Loucy (cell line): ENCODE measurements at regions not wholly inside any gene's neighbourhood (a gene's known extent, or its start where the extent isn't known, plus 50 kb on each side); places are given as distances from the start of the nearest gene placed in this dataset.

ENCODE experiments used
- H2AFZ ChIP-seq: fragments of 200-600 bp; sonication (generic); 2 replicates; pipeline ENCODE4 v1.6.0; 2016; ENCODE audit warnings: antibody characterized with exemption, mild to moderate bottlenecking, low read length, moderate library complexity
- H3F3A ChIP-seq: fragments of 200-600 bp; 2 replicates; pipeline ENCODE4 v1.6.0; 2016; ENCODE audit warnings: antibody characterized with exemption, low read depth, mild to moderate bottlenecking
- H3K27me3 ChIP-seq: fragments of 200-600 bp; sonication (generic); 2 replicates; pipeline ENCODE4 v1.6.1; 2014; ENCODE audit warnings: low read length, mild to moderate bottlenecking; ENCODE audit not compliant: insufficient read depth, poor library complexity, severe bottlenecking
- H3K36me3 ChIP-seq: fragments of 200-600 bp; sonication (generic); 2 replicates; pipeline ENCODE4 v1.6.1; 2016; ENCODE audit warnings: low read length; ENCODE audit not compliant: insufficient read depth
- H3K4me1 ChIP-seq: fragments of 200-600 bp; sonication (generic); 2 replicates; pipeline ENCODE4 v1.5.1; 2014; ENCODE audit warnings: low read length, mild to moderate bottlenecking; ENCODE audit not compliant: insufficient read depth, poor library complexity, severe bottlenecking
- H3K4me2 ChIP-seq: fragments of 200-600 bp; sonication (generic); 2 replicates; pipeline ENCODE4 v1.6.0; 2014; ENCODE audit warnings: antibody characterized with exemption, low read length, low read depth, mild to moderate bottlenecking; ENCODE audit not compliant: poor library complexity, severe bottlenecking
- H3K4me3 ChIP-seq: fragments of 200-600 bp; sonication (generic); 2 replicates; pipeline ENCODE4 v1.5.1; 2014; ENCODE audit warnings: low read length, mild to moderate bottlenecking, mixed read lengths; ENCODE audit not compliant: poor library complexity, severe bottlenecking
- H3K79me2 ChIP-seq: fragments of 200-600 bp; sonication (generic); 2 replicates; pipeline ENCODE4 v1.6.1; 2014; ENCODE audit warnings: low read length; ENCODE audit not compliant: insufficient read depth
- H3K9ac ChIP-seq: fragments of 200-600 bp; sonication (generic); 2 replicates; pipeline ENCODE4 v1.6.0; 2014; ENCODE audit warnings: mild to moderate bottlenecking, low read depth, low read length, moderate library complexity; ENCODE audit not compliant: poor library complexity, severe bottlenecking
- H3K9me2 ChIP-seq: fragments of 200-600 bp; sonication (generic); replicated peaks from 2 replicates; pipeline ENCODE4 v1.6.1; 2016; ENCODE audit warnings: low read depth, low read length, mixed read lengths
- H3K9me3 ChIP-seq: fragments of 200-600 bp; sonication (generic); 2 replicates; pipeline ENCODE4 v1.6.1; 2014; ENCODE audit warnings: mild to moderate bottlenecking, antibody characterized with exemption, low read length, low read depth; ENCODE audit not compliant: insufficient read depth
- H4K20me1 ChIP-seq: fragments of 200-600 bp; sonication (generic); 2 replicates; pipeline ENCODE4 v1.6.0; 2014; ENCODE audit warnings: antibody characterized with exemption, low read length, mild to moderate bottlenecking; ENCODE audit not compliant: insufficient read depth, poor library complexity, severe bottlenecking
- EZH2phosphoT487 ChIP-seq: fragments of 200-600 bp; IDR thresholded peaks from 2 replicates; pipeline ENCODE4 v1.6.1; 2018; ENCODE audit warnings: antibody characterized with exemption, mild to moderate bottlenecking, moderate library complexity, borderline replicate concordance
- TF ChIP-seq, protein P1 (sequence below): fragments of 200-600 bp; sonication (generic); conservative IDR thresholded peaks from 2 replicates; pipeline ENCODE4 v1.5.1; 2014; ENCODE audit warnings: mild to moderate bottlenecking, antibody characterized with exemption, low read length

GRCh38 chr15:39216816-39217215, 364.1 kb upstream of the THBS1 start:
- Histone ChIP-seq H3K4me2 (no peak overlapping the region), H3K36me3 (no peaks in the 10 kb centered on the region), H3K4me3 (no peak overlapping the region), H3K4me1 (no peaks in the 10 kb centered on the region), H3K9me3 (no peaks in the 10 kb centered on the region), H3F3A (no peaks in the 10 kb centered on the region), H2AFZ (no peak overlapping the region), H4K20me1 (no peaks in the 10 kb centered on the region), H3K79me2 (no peaks in the 10 kb centered on the region), H3K27me3 (no peaks in the 10 kb centered on the region), H3K9ac (no peak overlapping the region), H3K9me2 (no peaks in the 10 kb centered on the region)
- TF ChIP-seq EZH2phosphoT487, result no peak
- TF ChIP-seq, protein P1, sequence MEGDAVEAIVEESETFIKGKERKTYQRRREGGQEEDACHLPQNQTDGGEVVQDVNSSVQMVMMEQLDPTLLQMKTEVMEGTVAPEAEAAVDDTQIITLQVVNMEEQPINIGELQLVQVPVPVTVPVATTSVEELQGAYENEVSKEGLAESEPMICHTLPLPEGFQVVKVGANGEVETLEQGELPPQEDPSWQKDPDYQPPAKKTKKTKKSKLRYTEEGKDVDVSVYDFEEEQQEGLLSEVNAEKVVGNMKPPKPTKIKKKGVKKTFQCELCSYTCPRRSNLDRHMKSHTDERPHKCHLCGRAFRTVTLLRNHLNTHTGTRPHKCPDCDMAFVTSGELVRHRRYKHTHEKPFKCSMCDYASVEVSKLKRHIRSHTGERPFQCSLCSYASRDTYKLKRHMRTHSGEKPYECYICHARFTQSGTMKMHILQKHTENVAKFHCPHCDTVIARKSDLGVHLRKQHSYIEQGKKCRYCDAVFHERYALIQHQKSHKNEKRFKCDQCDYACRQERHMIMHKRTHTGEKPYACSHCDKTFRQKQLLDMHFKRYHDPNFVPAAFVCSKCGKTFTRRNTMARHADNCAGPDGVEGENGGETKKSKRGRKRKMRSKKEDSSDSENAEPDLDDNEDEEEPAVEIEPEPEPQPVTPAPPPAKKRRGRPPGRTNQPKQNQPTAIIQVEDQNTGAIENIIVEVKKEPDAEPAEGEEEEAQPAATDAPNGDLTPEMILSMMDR, result no peak

GRCh38 chr15:39219608-39220007, 361.3 kb upstream of the THBS1 start:
- H3K4me2 ChIP-seq, result no peak overlapping the region
- H3K9me2 ChIP-seq, result no peaks in the 10 kb centered on the region
- TF ChIP-seq, protein P1, result no peak
- no peak for TF ChIP-seq EZH2phosphoT487
- no peaks in the 10 kb centered on the region for H4K20me1 ChIP-seq
- H3F3A ChIP-seq, result no peaks in the 10 kb centered on the region
- H3K27me3 ChIP-seq, result no peaks in the 10 kb centered on the region
- no peaks in the 10 kb centered on the region for H3K9me3 ChIP-seq
- no peaks in the 10 kb centered on the region for H3K79me2 ChIP-seq
- no peaks in the 10 kb centered on the region for H3K4me1 ChIP-seq
- no peak overlapping the region for H3K9ac ChIP-seq
- H3K36me3 ChIP-seq, result no peaks in the 10 kb centered on the region
- no peak overlapping the region for H3K4me3 ChIP-seq
- no peak overlapping the region for H2AFZ ChIP-seq

- Histone ChIP-seq H3K4me1 (no peaks in the 10 kb centered on the region), H4K20me1 (no peaks in the 10 kb centered on the region), H3K4me3 (no peak overlapping the region), H3K9me3 (no peaks in the 10 kb centered on the region), H3K27me3 (no peaks in the 10 kb centered on the region), H3F3A (no peaks in the 10 kb centered on the region; the same call in 1 of the 2 replicates), H3K9ac (no peak overlapping the region), H2AFZ (no peak overlapping the region), H3K4me2 (no peak overlapping the region), H3K36me3 (no peaks in the 10 kb centered on the region), H3K79me2 (no peaks in the 10 kb centered on the region), H3K9me2 (no peaks in the 10 kb centered on the region)
- no peak for TF ChIP-seq EZH2phosphoT487
- TF ChIP-seq, protein P1, result no peak
Observed at GRCh38 chr15:39226169-39226937, 354.5 kb upstream of the THBS1 start.
